ENCODE measurements at regions not wholly inside any gene's neighbourhood (a gene's known extent, or its start where the extent isn't known, plus 50 kb on each side); places are given as distances from the start of the nearest gene placed in this dataset.

DNA sequence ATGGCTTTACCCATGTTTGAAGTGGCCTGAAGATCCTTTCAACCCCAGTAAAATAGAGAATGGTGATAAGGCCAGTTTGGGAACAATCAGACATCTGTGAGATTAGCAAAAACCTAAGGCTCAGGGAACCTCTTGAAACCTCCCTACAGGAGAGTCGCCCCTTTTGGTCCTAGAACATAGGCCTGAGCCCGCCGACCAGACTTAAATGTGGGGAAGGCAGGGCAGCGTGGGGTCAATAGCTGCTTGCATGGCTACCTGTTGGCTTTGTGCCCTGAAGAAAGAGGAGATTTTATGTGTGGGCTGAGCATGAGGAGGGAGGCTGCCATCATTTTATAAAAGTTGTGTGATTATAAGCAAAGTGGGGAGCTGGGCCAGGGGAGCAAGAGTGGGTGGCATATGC is 97.6 kb upstream of the TBX20 start:
- no peak for TF ChIP-seq CTCF (conservative IDR thresholded peaks at IDR 0.05 in 1 of 2, IDR thresholded peaks at IDR 0.05 in 1 of 2; ENCODE audit: extremely low read depth in 1 of 2, insufficient read depth in 1 of 2, low read depth in 1 of 2, low read length in 2 of 2)
- TF ChIP-seq EZH2 (IDR thresholded peaks at IDR 0.05; ENCODE audit: borderline replicate concordance, low read length): no peak

All from mammary epithelial cell (primary cell).